ENCODE measurements at regions not wholly inside any gene's neighbourhood (a gene's known extent, or its start where the extent isn't known, plus 50 kb on each side); places are given as distances from the start of the nearest gene placed in this dataset.

DNA sequence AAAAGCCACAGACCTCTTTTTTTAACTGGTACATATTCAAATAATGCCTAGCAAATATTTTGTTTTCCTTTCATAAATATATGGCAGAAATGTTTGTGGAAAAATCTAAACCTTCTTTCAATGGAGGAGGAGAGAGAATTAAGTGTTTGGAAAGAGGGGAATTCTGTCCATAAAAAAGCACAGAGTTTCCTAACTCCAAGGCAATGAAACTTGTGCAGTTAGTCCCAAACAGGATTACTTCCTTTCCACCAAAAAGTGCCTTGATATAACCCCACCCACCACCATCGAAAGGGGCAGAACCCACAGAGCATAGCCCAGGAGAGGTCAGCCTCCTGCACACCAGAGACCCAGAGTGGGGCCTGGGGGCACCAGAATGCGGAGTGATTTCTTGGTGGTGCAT, 106.3 kb downstream of the OGFRL1 start:
- Mint-ChIP-seq H3K27me3 (ENCODE audit: low read depth) (no peaks in the 10 kb centered on the region), H3K4me1 (peaks cover 9% of the 10 kb centered on the region), H3K27ac (no peak overlapping the region), H3K36me3 (no peaks in the 10 kb centered on the region), H3K9me3 (no peaks in the 10 kb centered on the region), H3K4me3 (no peak overlapping the region)
- POLR2A ChIA-PET, result no interaction called here
- DNase-seq (ENCODE audit: low spot score) (no peak), ATAC-seq (no peak)
- TF ChIP-seq, protein P1, sequence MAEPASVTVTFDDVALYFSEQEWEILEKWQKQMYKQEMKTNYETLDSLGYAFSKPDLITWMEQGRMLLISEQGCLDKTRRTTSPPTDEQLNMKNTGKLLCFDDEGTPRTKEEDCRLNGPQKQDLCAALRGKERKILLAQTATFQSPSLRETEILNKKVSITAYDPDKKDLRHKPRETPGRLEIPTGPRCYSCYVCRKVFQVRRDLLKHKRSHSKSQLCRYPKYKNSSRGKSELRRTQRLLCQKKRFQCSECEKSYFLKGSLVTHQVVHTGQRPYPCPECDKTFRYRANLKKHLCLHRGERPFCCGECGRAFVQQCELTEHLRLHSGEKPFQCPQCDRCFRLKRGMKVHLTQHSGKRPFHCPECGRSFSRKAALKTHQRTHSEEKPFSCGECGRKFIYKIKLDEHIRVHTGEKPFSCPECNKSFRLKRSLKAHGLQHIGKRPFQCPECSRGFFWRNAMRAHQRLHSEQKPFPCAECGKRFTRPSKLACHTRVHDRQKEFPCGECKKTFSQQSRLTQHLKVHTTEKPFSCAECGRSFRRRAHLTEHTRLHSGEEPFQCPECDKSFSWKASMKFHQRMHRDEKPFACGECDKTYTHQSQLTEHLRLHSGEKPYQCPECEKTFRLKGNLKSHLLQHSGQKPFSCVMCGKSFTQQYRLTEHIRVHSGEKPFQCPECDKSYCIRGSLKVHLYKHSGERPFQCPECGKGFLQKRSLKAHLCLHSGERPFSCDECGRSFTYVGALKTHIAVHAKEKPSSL (CRISPR knock-in tag; conservative IDR thresholded peaks at IDR 0.05), result no peak
- no peak for TF ChIP-seq ZNF416 (CRISPR knock-in tag; IDR thresholded peaks at IDR 0.05)
- no peak for TF ChIP-seq ZNF138 (CRISPR knock-in tag; conservative IDR thresholded peaks at IDR 0.05)
- TF ChIP-seq CREM (CRISPR knock-in tag; IDR thresholded peaks at IDR 0.05), result no peak
- TF ChIP-seq, protein P2, sequence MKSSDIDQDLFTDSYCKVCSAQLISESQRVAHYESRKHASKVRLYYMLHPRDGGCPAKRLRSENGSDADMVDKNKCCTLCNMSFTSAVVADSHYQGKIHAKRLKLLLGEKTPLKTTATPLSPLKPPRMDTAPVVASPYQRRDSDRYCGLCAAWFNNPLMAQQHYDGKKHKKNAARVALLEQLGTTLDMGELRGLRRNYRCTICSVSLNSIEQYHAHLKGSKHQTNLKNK (CRISPR knock-in tag; IDR thresholded peaks at IDR 0.05), result no peak
- TF ChIP-seq EMX1 (CRISPR knock-in tag; IDR thresholded peaks at IDR 0.05), result no peak
- no peak for TF ChIP-seq RELA (CRISPR knock-in tag; IDR thresholded peaks at IDR 0.05; ENCODE audit: borderline replicate concordance)
- no peak for TF ChIP-seq RORB (CRISPR knock-in tag; IDR thresholded peaks at IDR 0.05)
- TF ChIP-seq NFE2L1 (CRISPR knock-in tag; IDR thresholded peaks at IDR 0.05), result no peak
- TF ChIP-seq FOXJ3 (CRISPR knock-in tag; IDR thresholded peaks at IDR 0.05; ENCODE audit: borderline replicate concordance), result no peak
- CTCF ChIA-PET, result no interaction called here

DNA sequence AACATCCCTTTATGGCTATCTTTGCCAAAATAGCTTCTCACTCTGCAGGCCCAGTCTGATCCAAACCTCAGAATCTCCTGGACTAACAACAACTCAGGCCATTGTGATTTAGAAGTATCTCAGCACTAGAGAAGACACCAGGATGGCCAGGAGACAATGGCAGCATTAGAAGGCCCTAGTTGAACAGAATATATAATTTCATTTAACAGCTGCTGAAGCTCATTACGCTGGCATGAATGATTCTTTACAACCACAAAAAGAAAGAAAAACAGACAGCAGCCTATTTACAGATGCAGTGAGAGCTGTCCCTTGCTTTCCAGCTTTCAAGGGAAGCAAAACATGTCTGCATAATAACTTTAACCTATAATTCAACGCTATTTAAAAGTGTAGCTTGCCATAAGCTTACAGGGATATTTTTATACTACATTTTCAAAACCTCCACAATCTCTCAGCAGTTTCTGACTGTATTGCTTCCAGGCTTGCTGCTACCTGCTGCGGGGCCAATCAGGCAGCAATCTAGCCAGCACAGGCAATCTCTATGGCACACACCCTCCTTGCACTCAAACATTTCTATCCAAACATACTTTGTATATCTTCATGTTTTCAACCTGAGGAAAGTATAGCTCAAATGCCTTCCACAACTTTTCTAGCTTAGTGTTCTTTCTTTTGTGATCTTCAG, 107.3 kb downstream of the OGFRL1 start:
- ATAC-seq (no peak), DNase-seq (ENCODE audit: low spot score) (no peak)
- Mint-ChIP-seq H3K27ac (no peak overlapping the region), H3K36me3 (no peaks in the 10 kb centered on the region), H3K9me3 (no peaks in the 10 kb centered on the region), H3K27me3 (ENCODE audit: low read depth) (no peaks in the 10 kb centered on the region), H3K4me1 (peaks cover 5% of the 10 kb centered on the region), H3K4me3 (no peak overlapping the region)
- POLR2A ChIA-PET, result no interaction called here
- CTCF ChIA-PET, result no interaction called here
- TF ChIP-seq, protein P3, sequence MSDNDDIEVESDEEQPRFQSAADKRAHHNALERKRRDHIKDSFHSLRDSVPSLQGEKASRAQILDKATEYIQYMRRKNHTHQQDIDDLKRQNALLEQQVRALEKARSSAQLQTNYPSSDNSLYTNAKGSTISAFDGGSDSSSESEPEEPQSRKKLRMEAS (CRISPR knock-in tag; IDR thresholded peaks at IDR 0.05), result no peak
- TF ChIP-seq RELA (CRISPR knock-in tag; IDR thresholded peaks at IDR 0.05; ENCODE audit: borderline replicate concordance) (no peak), SP1 (CRISPR knock-in tag; conservative IDR thresholded peaks at IDR 0.05) (no peak), NFYB (CRISPR knock-in tag; conservative IDR thresholded peaks at IDR 0.05; ENCODE audit: low read depth) (no peak), TEAD1 (CRISPR knock-in tag; IDR thresholded peaks at IDR 0.05) (no peak), FOXJ3 (CRISPR knock-in tag; IDR thresholded peaks at IDR 0.05; ENCODE audit: borderline replicate concordance) (no peak), SOX15 (CRISPR knock-in tag; IDR thresholded peaks at IDR 0.05) (no peak), ETV6 (CRISPR knock-in tag; IDR thresholded peaks at IDR 0.05) (no peak), FOXK1 (CRISPR knock-in tag; IDR thresholded peaks at IDR 0.05) (no peak), NR2C2 (CRISPR knock-in tag; IDR thresholded peaks at IDR 0.05) (no peak), TCF7 (CRISPR knock-in tag; IDR thresholded peaks at IDR 0.05; ENCODE audit: low read depth) (no peak)
- TF ChIP-seq, protein P4, sequence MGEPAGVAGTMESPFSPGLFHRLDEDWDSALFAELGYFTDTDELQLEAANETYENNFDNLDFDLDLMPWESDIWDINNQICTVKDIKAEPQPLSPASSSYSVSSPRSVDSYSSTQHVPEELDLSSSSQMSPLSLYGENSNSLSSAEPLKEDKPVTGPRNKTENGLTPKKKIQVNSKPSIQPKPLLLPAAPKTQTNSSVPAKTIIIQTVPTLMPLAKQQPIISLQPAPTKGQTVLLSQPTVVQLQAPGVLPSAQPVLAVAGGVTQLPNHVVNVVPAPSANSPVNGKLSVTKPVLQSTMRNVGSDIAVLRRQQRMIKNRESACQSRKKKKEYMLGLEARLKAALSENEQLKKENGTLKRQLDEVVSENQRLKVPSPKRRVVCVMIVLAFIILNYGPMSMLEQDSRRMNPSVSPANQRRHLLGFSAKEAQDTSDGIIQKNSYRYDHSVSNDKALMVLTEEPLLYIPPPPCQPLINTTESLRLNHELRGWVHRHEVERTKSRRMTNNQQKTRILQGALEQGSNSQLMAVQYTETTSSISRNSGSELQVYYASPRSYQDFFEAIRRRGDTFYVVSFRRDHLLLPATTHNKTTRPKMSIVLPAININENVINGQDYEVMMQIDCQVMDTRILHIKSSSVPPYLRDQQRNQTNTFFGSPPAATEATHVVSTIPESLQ (CRISPR knock-in tag; IDR thresholded peaks at IDR 0.05), result no peak
- TF ChIP-seq, protein P5, sequence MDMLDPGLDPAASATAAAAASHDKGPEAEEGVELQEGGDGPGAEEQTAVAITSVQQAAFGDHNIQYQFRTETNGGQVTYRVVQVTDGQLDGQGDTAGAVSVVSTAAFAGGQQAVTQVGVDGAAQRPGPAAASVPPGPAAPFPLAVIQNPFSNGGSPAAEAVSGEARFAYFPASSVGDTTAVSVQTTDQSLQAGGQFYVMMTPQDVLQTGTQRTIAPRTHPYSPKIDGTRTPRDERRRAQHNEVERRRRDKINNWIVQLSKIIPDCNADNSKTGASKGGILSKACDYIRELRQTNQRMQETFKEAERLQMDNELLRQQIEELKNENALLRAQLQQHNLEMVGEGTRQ (CRISPR knock-in tag; IDR thresholded peaks at IDR 0.05), result no peak
- TF ChIP-seq, protein P6, sequence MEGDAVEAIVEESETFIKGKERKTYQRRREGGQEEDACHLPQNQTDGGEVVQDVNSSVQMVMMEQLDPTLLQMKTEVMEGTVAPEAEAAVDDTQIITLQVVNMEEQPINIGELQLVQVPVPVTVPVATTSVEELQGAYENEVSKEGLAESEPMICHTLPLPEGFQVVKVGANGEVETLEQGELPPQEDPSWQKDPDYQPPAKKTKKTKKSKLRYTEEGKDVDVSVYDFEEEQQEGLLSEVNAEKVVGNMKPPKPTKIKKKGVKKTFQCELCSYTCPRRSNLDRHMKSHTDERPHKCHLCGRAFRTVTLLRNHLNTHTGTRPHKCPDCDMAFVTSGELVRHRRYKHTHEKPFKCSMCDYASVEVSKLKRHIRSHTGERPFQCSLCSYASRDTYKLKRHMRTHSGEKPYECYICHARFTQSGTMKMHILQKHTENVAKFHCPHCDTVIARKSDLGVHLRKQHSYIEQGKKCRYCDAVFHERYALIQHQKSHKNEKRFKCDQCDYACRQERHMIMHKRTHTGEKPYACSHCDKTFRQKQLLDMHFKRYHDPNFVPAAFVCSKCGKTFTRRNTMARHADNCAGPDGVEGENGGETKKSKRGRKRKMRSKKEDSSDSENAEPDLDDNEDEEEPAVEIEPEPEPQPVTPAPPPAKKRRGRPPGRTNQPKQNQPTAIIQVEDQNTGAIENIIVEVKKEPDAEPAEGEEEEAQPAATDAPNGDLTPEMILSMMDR (IDR thresholded peaks at IDR 0.05), result no peak
- TF ChIP-seq, protein P7, sequence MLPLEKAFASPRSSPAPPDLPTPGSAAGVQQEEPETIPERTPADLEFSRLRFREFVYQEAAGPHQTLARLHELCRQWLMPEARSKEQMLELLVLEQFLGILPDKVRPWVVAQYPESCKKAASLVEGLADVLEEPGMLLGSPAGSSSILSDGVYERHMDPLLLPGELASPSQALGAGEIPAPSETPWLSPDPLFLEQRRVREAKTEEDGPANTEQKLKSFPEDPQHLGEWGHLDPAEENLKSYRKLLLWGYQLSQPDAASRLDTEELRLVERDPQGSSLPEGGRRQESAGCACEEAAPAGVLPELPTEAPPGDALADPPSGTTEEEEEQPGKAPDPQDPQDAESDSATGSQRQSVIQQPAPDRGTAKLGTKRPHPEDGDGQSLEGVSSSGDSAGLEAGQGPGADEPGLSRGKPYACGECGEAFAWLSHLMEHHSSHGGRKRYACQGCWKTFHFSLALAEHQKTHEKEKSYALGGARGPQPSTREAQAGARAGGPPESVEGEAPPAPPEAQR (CRISPR knock-in tag; IDR thresholded peaks at IDR 0.05), result no peak
